ENCODE measurements at regions not wholly inside any gene's neighbourhood (a gene's known extent, or its start where the extent isn't known, plus 50 kb on each side); places are given as distances from the start of the nearest gene placed in this dataset.
"Not testable (repeated sequence)": the region's sequence is repeated elsewhere in the genome, so short reads cannot be mapped to it uniquely, and the experiment has no call there.

DNA sequence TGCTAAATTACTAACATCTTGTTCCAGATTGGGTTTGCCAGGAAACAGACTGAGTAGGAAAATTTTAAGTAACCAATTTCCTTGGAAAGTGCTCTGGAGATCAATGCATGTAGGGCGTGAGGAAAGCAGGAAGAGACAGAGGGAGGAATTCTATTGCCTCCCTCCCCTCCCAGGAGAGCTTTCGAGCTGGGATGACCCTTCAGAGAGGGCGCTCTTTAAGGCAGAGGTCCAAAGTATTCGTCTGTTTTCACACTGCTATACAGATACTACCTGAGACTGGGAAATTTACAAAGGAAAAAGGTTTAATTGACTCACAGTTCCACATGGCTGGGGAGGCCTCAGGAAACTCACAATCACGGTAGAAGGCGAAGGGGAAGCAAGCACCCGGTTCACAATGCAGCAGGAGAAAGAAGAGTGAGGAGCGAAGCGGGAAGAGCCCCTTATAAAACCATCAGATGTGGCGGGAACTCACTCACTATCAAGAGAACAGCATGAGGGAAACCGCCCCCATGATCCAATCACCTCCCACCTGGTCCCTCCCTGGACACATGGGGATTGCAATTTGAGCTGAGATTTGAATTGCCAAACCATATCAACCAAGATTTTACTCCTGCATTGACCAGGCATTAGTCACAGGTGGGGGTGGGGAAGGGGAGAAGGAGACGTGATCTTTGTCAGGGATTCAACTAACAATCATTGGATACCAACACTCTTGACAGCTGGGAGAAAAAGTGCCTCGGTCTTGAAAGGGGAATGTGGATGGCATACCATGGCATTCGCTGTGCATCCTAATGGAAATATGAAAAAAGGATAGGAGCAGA, 63.8 kb downstream of the SLITRK2 start:
- Histone ChIP-seq H3K36me3 (ENCODE audit: insufficient read depth, low read length) (no peaks in the 10 kb centered on the region), H3K9ac (ENCODE audit: low read depth, low read length) (peak overlapping the region; percentile 55; the same call in 1 of the 2 replicates), H3K9me3 (ENCODE audit: control insufficient read depth, insufficient read depth, low read length) (no peaks in the 10 kb centered on the region), H3K4me1 (ENCODE audit: insufficient read depth, low read length) (peaks cover 2% of the 10 kb centered on the region)

DNA sequence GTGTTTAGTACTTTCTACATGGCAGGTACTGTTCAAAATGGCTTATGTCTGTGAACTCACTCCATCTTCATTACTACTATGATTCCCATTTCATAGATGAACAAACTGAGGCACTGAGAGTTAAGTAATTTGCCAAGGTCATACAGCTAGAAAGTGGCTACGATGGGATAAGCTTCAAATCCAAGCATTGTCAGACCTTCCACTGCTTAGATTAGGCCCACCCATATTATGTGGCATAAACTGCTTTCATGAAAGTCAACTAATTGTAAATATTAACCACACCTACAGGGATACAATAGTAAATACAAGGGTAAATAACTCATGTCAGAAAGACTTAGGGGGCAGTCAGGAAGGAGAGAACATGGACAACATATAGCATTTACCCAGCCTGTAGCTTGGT, 68.8 kb downstream of the SLITRK2 start:
- no peaks in the 10 kb centered on the region for H3K9me3 ChIP-seq (ENCODE audit: control insufficient read depth, insufficient read depth, low read length)
- H3K4me1 ChIP-seq (ENCODE audit: insufficient read depth, low read length) = 0 out of 2 replicates have a peak, but pooled peaks cover 2% of the 10 kb centered on the region
- H3K9ac ChIP-seq (ENCODE audit: low read depth, low read length) = no peak overlapping the region
- no peaks in the 10 kb centered on the region for H3K36me3 ChIP-seq (ENCODE audit: insufficient read depth, low read length)

GRCh38 chrX:145910017-145910416, 92.4 kb downstream of the SLITRK2 start:
- no peaks in the 10 kb centered on the region for H3K9me3 ChIP-seq (ENCODE audit: control insufficient read depth, insufficient read depth, low read length)
- H3K9ac ChIP-seq (ENCODE audit: low read depth, low read length) = no peak overlapping the region
- H3K4me1 ChIP-seq (ENCODE audit: insufficient read depth, low read length) = no peaks in the 10 kb centered on the region
- no peaks in the 10 kb centered on the region for H3K36me3 ChIP-seq (ENCODE audit: insufficient read depth, low read length)

DNA sequence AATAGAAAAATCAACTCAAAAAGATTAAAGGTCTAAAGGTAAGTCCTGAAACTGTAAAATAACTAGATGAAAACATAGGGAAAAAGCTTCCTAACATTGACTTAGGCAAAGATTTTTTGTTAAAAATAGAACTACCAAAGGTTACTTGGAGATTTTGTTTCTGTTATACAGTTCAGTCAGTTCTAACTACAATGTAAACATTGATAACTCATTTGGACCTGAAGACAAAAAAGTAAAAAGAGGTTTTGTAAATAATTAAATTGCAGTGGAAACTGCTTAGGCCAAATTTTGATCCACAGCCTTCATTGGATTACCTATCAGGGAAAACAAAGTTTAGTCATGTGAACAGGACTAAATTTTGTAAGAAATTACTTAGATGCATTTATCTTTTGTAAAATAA, 101.8 kb downstream of the SLITRK2 start:
- Histone ChIP-seq H3K4me1 (ENCODE audit: insufficient read depth, low read length) (no peaks in the 10 kb centered on the region), H3K9me3 (ENCODE audit: control insufficient read depth, insufficient read depth, low read length) (no peaks in the 10 kb centered on the region), H3K9ac (ENCODE audit: low read depth, low read length) (no peak overlapping the region), H3K36me3 (ENCODE audit: insufficient read depth, low read length) (no peaks in the 10 kb centered on the region)

GRCh38 chrX:145923376-145923775, 105.7 kb downstream of the SLITRK2 start:
- H3K9me3 ChIP-seq (ENCODE audit: control insufficient read depth, insufficient read depth, low read length) = no peaks in the 10 kb centered on the region
- no peak overlapping the region for H3K9ac ChIP-seq (ENCODE audit: low read depth, low read length)
- H3K4me1 ChIP-seq (ENCODE audit: insufficient read depth, low read length) = no peaks in the 10 kb centered on the region
- no peaks in the 10 kb centered on the region for H3K36me3 ChIP-seq (ENCODE audit: insufficient read depth, low read length)

DNA sequence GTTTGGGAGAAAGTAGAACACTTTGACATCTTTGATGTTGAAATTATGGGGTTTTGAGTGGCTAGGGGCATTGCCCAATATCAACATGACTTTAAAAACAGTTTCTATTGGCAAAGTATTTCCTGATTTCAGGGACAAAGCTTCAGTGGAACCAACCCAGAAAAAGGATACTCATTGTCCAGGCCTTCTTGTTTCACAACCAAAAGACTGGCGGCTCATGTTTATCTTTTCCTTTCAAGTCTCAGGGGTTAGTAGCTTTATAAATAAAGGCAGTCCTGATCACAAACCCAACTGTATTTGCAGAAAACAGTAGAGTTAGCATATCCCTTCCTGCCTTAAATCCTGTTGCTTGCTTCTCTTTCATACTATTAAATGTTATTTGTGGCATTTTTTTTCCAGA, 119.1 kb downstream of the SLITRK2 start:
- H3K4me1 ChIP-seq (ENCODE audit: insufficient read depth, low read length) = no peaks in the 10 kb centered on the region
- peaks cover 2% of the 10 kb centered on the region; the same call in 1 of the 2 replicates for H3K9me3 ChIP-seq (ENCODE audit: control insufficient read depth, insufficient read depth, low read length)
- H3K36me3 ChIP-seq (ENCODE audit: insufficient read depth, low read length) = no peaks in the 10 kb centered on the region
- no peak overlapping the region for H3K9ac ChIP-seq (ENCODE audit: low read depth, low read length)

DNA sequence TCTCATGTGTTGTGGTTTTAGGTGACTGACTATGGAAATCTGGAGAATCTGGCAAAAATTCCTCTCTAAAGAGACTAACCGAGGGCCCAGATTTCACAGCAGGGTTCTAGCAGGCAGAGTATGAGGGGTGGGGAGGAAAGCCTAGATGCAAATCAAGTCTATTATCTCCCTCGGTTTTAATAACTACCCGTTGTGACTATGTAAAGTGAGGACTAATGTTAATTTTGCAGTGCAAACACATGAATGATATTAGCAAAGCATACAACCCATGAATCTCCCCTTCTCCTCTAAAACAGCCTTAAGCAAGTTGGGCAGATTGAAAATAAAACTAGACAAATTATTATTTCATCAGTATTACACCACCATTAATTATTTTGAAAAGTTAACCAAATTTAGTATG, 131.4 kb downstream of the SLITRK2 start:
- Histone ChIP-seq H3K4me1 (ENCODE audit: insufficient read depth, low read length) (no peaks in the 10 kb centered on the region), H3K9me3 (ENCODE audit: control insufficient read depth, insufficient read depth, low read length) (no peaks in the 10 kb centered on the region), H3K36me3 (ENCODE audit: insufficient read depth, low read length) (no peaks in the 10 kb centered on the region), H3K9ac (ENCODE audit: low read depth, low read length) (no peak overlapping the region)

DNA sequence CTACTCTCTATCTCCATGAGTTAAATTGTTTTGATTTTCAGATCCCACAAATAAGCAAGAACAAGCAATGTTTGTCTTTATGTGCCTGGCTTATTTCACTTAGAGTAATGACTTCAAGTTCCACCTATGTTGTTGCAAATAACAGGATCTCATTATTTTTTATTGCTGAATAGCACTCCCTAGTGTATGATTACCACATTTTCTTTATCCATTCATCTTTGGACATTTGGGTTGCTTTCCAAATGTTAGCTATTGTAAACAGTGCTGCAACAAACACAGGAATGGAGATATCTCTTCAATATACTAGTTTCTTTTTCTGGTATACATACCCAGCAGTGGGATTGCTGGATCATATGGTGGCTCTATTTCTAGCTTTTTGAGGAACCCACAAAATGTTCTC, 136.0 kb downstream of the SLITRK2 start:
- H3K4me1 ChIP-seq (ENCODE audit: insufficient read depth, low read length) = no peaks in the 10 kb centered on the region
- H3K36me3 ChIP-seq (ENCODE audit: insufficient read depth, low read length) = no peaks in the 10 kb centered on the region
- H3K9ac ChIP-seq (ENCODE audit: low read depth, low read length) = no peak overlapping the region
- no peaks in the 10 kb centered on the region for H3K9me3 ChIP-seq (ENCODE audit: control insufficient read depth, insufficient read depth, low read length)

- Histone ChIP-seq H3K4me1 (ENCODE audit: insufficient read depth, low read length) (no peaks in the 10 kb centered on the region), H3K9me3 (ENCODE audit: control insufficient read depth, insufficient read depth, low read length) (no peaks in the 10 kb centered on the region; the same call in 1 of the 2 replicates), H3K36me3 (ENCODE audit: insufficient read depth, low read length) (no peaks in the 10 kb centered on the region), H3K9ac (ENCODE audit: low read depth, low read length) (no peak overlapping the region)
Observed at GRCh38 chrX:145990051-145990450, 172.4 kb downstream of the SLITRK2 start.

- Histone ChIP-seq H3K36me3 (ENCODE audit: insufficient read depth, low read length) (no peaks in the 10 kb centered on the region), H3K4me1 (ENCODE audit: insufficient read depth, low read length) (no peaks in the 10 kb centered on the region), H3K9ac (ENCODE audit: low read depth, low read length) (no peak overlapping the region), H3K9me3 (ENCODE audit: control insufficient read depth, insufficient read depth, low read length) (no peaks in the 10 kb centered on the region)
Observed at GRCh38 chrX:146006637-146007036, 189.0 kb downstream of the SLITRK2 start.

DNA sequence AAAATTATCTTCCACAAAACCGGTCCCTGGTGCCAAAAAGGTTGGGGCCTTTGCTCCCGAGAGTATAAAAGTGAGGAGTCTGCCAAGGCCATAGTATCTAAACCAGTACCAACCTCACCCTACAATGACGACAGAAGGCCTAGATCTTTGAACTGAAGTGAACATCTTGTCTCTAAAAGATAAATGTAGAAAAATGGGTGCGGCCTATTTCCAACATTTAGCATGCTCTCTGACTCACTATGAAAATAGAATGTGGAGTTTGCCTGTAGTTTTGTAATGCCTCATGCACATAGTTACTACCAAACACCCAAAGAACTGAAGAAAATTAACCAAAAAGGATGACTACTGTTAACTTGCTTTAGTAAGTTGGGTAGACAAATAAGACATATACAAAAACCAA, 218.4 kb downstream of the SLITRK2 start:
- Histone ChIP-seq H3K4me1 (ENCODE audit: insufficient read depth, low read length) (no peaks in the 10 kb centered on the region), H3K9ac (ENCODE audit: low read depth, low read length) (no peak overlapping the region), H3K36me3 (ENCODE audit: insufficient read depth, low read length) (no peaks in the 10 kb centered on the region), H3K9me3 (ENCODE audit: control insufficient read depth, insufficient read depth, low read length) (no peaks in the 10 kb centered on the region; the same call in 1 of the 2 replicates)

DNA sequence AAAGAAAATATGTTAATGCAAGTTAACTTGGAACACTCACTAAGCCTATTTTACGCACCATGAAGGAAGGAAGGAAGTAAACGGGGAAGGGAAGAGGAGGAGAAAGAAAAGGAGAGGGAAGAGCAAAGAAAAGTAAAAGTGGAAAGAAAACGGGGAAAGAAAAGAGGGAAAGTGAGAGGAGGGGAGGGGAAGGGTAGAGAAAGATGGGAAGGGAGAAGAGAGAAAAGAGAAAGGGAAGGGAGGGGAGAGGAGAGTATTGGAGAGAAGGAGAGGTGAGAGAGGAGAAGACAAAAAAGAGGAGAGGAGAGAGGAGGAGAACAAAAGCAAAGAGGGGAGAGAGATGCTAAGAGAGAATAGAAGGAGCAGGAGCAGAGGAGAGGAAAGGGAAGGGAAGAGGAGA, 224.1 kb downstream of the SLITRK2 start:
- Histone ChIP-seq H3K9me3 (ENCODE audit: control insufficient read depth, insufficient read depth, low read length) (no peaks in the 10 kb centered on the region), H3K4me1 (ENCODE audit: insufficient read depth, low read length) (no peaks in the 10 kb centered on the region), H3K9ac (ENCODE audit: low read depth, low read length) (no peak overlapping the region), H3K36me3 (ENCODE audit: insufficient read depth, low read length) (no peaks in the 10 kb centered on the region)

- not testable (repeated sequence) for H3K36me3 ChIP-seq (ENCODE audit: insufficient read depth, low read length); H3K9ac ChIP-seq (ENCODE audit: low read depth, low read length); H3K4me1 ChIP-seq (ENCODE audit: insufficient read depth, low read length); H3K9me3 ChIP-seq (ENCODE audit: control insufficient read depth, insufficient read depth, low read length)
Observed at GRCh38 chrX:146046011-146046715, 228.5 kb downstream of the SLITRK2 start.

DNA sequence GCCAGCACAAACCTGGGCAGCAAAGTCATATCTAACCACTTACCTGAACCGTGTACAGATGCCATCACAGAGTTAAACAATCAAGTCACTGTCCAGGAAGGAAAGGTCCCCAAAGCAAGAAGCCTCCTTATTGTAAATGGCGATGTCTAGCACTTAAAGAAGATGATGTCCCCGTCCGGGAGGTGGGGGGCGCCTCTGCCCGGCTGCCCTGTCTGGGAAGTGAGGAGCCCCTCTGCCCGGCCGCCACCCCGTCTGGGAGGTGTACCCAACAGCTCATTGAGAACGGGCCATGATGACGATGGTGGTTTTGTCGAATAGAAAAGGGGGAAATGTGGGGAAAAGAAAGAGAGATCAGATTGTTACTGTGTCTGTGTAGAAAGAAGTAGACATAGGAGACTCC, 231.9 kb downstream of the SLITRK2 start:
- H3K36me3 ChIP-seq (ENCODE audit: insufficient read depth, low read length); H3K4me1 ChIP-seq (ENCODE audit: insufficient read depth, low read length); H3K9me3 ChIP-seq (ENCODE audit: control insufficient read depth, insufficient read depth, low read length); H3K9ac ChIP-seq (ENCODE audit: low read depth, low read length): not testable (repeated sequence)

GRCh38 chrX:146054311-146054710, 236.7 kb downstream of the SLITRK2 start:
- Histone ChIP-seq H3K9ac (ENCODE audit: low read depth, low read length) (no peak overlapping the region), H3K9me3 (ENCODE audit: control insufficient read depth, insufficient read depth, low read length) (no peaks in the 10 kb centered on the region), H3K36me3 (ENCODE audit: insufficient read depth, low read length) (no peaks in the 10 kb centered on the region), H3K4me1 (ENCODE audit: insufficient read depth, low read length) (no peaks in the 10 kb centered on the region)

Measured in ES-I3 (cell line).